PC-9 (cell line): ENCODE measurements at regions not wholly inside any gene's neighbourhood (a gene's known extent, or its start where the extent isn't known, plus 50 kb on each side); places are given as distances from the start of the nearest gene placed in this dataset.

Source experiments
- BruUV-seq: library from RNA; stranded (reverse); fragments of 400-500 nt; replicated peaks from 2 replicates; lab custom pipeline; 2021; lab: Mats Ljungman, UMichigan
- CTCF ChIA-PET: fragments of 300-600 bp; sonication (Branson Sonifier 250); formaldehyde crosslinking; loops from one replicate; lab custom pipeline; 2022; ENCODE audit warnings: antibody characterized with exemption; lab: Charles Lee
- POLR2A ChIA-PET: fragments of 300-600 bp; sonication (Branson Sonifier 250); formaldehyde crosslinking; loops from one replicate; lab custom pipeline; 2022; ENCODE audit warnings: antibody characterized with exemption; ENCODE audit not compliant: unreplicated experiment; lab: Charles Lee
- DNase-seq, 2 experiments: peaks; one replicate each; pipeline versions ENCODE4 v3.0.0 to v3.0.0-alpha.2; 2015 to 2022; ENCODE audit warnings: mixed read lengths in 1 of 2
- H2AFZ ChIP-seq: fragments of 200-600 bp; sonication (generic); 2 replicates; pipeline ENCODE4 v1.8.1; 2017; ENCODE audit warnings: antibody characterized with exemption
- H3F3A ChIP-seq: fragments of 200-600 bp; sonication (generic); 2 replicates; pipeline ENCODE4 v1.8.1; 2017; ENCODE audit warnings: antibody characterized with exemption, mild to moderate bottlenecking, low read depth; ENCODE audit not compliant: insufficient read depth
- H3K27ac ChIP-seq: fragments of 200-600 bp; sonication (generic); 2 replicates; pipeline ENCODE4 v1.6.1; 2016; ENCODE audit warnings: mixed run types
- H3K27me3 ChIP-seq: fragments of 200-600 bp; sonication (generic); 2 replicates; pipeline ENCODE4 v1.6.1; 2016; ENCODE audit warnings: low read depth, mixed run types; ENCODE audit not compliant: insufficient read depth
- H3K36me3 ChIP-seq: fragments of 200-600 bp; sonication (generic); 2 replicates; pipeline ENCODE4 v1.6.1; 2016; ENCODE audit warnings: low read depth, mixed run types
- H3K4me1 ChIP-seq: fragments of 200-600 bp; sonication (generic); replicated peaks from 2 replicates; pipeline ENCODE4 v1.6.1; 2016; ENCODE audit warnings: mixed run types; ENCODE audit not compliant: insufficient read depth
- H3K4me2 ChIP-seq: fragments of 200-600 bp; sonication (generic); 2 replicates; pipeline ENCODE4 v1.6.1; 2017; ENCODE audit warnings: mixed run types
- H3K4me3 ChIP-seq: fragments of 200-600 bp; sonication (generic); 2 replicates; pipeline ENCODE4 v1.6.1; 2016; ENCODE audit warnings: mixed run types
- H3K79me2 ChIP-seq: fragments of 200-600 bp; sonication (generic); 2 replicates; pipeline ENCODE4 v1.6.1; 2017; ENCODE audit warnings: low read depth, mixed run types
- H3K9me2 ChIP-seq: fragments of 200-600 bp; sonication (generic); 2 replicates; pipeline ENCODE4 v1.8.1; 2017; ENCODE audit warnings: mild to moderate bottlenecking; ENCODE audit not compliant: insufficient read depth
- H3K9me3 ChIP-seq: fragments of 200-600 bp; sonication (generic); 2 replicates; pipeline ENCODE4 v1.8.1; 2016; ENCODE audit warnings: low read depth; ENCODE audit not compliant: insufficient read depth
- H4K20me1 ChIP-seq: fragments of 200-600 bp; sonication (generic); 2 replicates; pipeline ENCODE4 v1.8.1; 2017; ENCODE audit not compliant: insufficient read depth
- CTCF ChIP-seq: fragments of 200-600 bp; sonication (generic); conservative IDR thresholded peaks from 2 replicates; pipeline ENCODE4 v1.6.1; 2017; ENCODE audit warnings: mixed run types, antibody characterized with exemption, mild to moderate bottlenecking, moderate library complexity
- EZH2 ChIP-seq: fragments of 200-600 bp; sonication (generic); IDR thresholded peaks from 2 replicates; pipeline ENCODE4 v1.8.0; 2017; ENCODE audit warnings: antibody characterized with exemption, low read depth
- intact Hi-C: fragments of 100-400 bp; cut with micrococcal nuclease; formaldehyde crosslinking; loops from one replicate; pipeline ENCODE4 v1.10.0; 2022; ENCODE audit not compliant: unreplicated experiment

- H3K4me3 ChIP-seq: no peak overlapping the region
- BruUV-seq: no TSS peak
- DNase-seq: no peak
- no peaks in the 10 kb centered on the region for H3K27me3 ChIP-seq
- TF ChIP-seq EZH2 (no peak), CTCF (no peak)
- no peaks in the 10 kb centered on the region for H3K79me2 ChIP-seq
- no peaks in the 10 kb centered on the region for H3F3A ChIP-seq
- no peaks in the 10 kb centered on the region for H3K4me1 ChIP-seq
- H3K36me3 ChIP-seq: no peaks in the 10 kb centered on the region
- no peak overlapping the region for H3K27ac ChIP-seq
- ChIA-PET CTCF (no interaction called here), POLR2A (no interaction called here)
- H4K20me1 ChIP-seq: no peaks in the 10 kb centered on the region
- H3K9me2 ChIP-seq: no peaks in the 10 kb centered on the region
- H3K4me2 ChIP-seq: no peak overlapping the region
- no peaks in the 10 kb centered on the region for H3K9me3 ChIP-seq
- intact Hi-C loops: no loop called here
- no peak overlapping the region for H2AFZ ChIP-seq
Observed at GRCh38 chr5:30523061-30523460, 670.4 kb upstream of the CDH6 start.

GRCh38 chr5:30505014-30505886, 688.2 kb upstream of the CDH6 start:
- TF ChIP-seq EZH2 (no peak), CTCF (no peak)
- H3K4me2 ChIP-seq: no peak overlapping the region
- H3F3A ChIP-seq: no peaks in the 10 kb centered on the region
- H2AFZ ChIP-seq: peak overlapping the region; percentile 28; the same call in 1 of the 2 replicates
- no peaks in the 10 kb centered on the region for H3K36me3 ChIP-seq
- no peaks in the 10 kb centered on the region for H3K27me3 ChIP-seq
- POLR2A ChIA-PET: no interaction called here
- H3K79me2 ChIP-seq: no peaks in the 10 kb centered on the region
- no peaks in the 10 kb centered on the region for H4K20me1 ChIP-seq
- CTCF ChIA-PET: no interaction called here
- intact Hi-C loops: no loop called here
- H3K4me1 ChIP-seq: no peaks in the 10 kb centered on the region
- DNase-seq: peak in 1 of 2 experiments; percentile 57
- no peaks in the 10 kb centered on the region for H3K9me2 ChIP-seq
- no TSS peak for BruUV-seq
- H3K4me3 ChIP-seq: no peak overlapping the region
- no peaks in the 10 kb centered on the region for H3K9me3 ChIP-seq
- H3K27ac ChIP-seq: no peak overlapping the region

GRCh38 chr5:30502277-30502676, 691.2 kb upstream of the CDH6 start:
- Histone ChIP-seq H3K9me3 (no peaks in the 10 kb centered on the region), H3K27ac (no peak overlapping the region), H4K20me1 (no peaks in the 10 kb centered on the region), H3K9me2 (no peaks in the 10 kb centered on the region), H3K27me3 (no peaks in the 10 kb centered on the region), H3K4me2 (no peak overlapping the region), H2AFZ (no peak overlapping the region), H3K4me1 (no peaks in the 10 kb centered on the region), H3K36me3 (no peaks in the 10 kb centered on the region), H3K4me3 (no peak overlapping the region), H3F3A (no peaks in the 10 kb centered on the region), H3K79me2 (no peaks in the 10 kb centered on the region)
- no peak for TF ChIP-seq CTCF
- no peak for TF ChIP-seq EZH2
- DNase-seq: no peak
- POLR2A ChIA-PET: no interaction called here
- no TSS peak for BruUV-seq
- CTCF ChIA-PET: no interaction called here
- intact Hi-C loops: no loop called here
